ENCODE measurements at regions not wholly inside any gene's neighbourhood (a gene's known extent, or its start where the extent isn't known, plus 50 kb on each side); places are given as distances from the start of the nearest gene placed in this dataset.
"Not testable (repeated sequence)": the region's sequence is repeated elsewhere in the genome, so short reads cannot be mapped to it uniquely, and the experiment has no call there.

DNA sequence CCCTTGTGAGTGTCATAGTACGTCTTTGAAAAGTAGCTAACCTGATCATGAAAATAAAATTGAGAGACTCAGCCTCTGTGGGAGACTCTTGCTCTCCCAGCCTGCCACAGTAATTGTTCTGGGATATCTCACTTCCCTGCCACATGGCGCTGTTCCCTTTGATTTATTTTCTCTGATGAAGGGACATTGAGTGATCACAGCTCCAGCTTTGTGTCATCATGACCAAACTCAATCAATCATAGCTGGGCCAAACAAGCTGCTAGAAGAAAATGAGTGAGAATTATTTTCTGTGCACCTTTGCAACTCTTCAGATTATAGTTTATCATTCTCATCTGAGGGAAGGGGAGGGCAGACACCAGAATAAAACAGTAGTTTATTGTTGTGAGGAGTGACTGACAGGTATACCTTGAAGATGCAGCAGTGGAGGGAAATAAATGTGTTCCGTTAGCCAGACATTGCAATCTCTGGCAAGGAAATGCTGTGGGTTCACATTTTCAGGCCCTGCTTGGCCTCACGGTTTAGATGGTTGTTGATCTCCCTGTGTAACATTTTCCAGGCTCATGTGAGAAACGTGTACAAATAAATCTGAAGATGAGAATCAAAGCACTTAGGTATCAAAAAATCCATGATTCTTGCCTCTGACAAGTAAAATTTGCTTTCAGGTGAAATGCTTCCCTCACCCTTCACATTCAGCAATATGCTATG, 174.7 kb upstream of the FBXL17 start:
- H3K27ac ChIP-seq (ENCODE audit: low read depth, low read length), result no peak overlapping the region
- WGBS, 3 donors, result 43 to 78% (median 75%) methylated on average over 5 of the region's 5 CpGs

- 64 to 70% (median 68%) methylated on average over 10 of the region's 10 CpGs for WGBS, 3 donors
- H3K27ac ChIP-seq (ENCODE audit: low read depth, low read length), result no peak overlapping the region
Observed at GRCh38 chr5:108548684-108549596, 167.0 kb upstream of the FBXL17 start.

DNA sequence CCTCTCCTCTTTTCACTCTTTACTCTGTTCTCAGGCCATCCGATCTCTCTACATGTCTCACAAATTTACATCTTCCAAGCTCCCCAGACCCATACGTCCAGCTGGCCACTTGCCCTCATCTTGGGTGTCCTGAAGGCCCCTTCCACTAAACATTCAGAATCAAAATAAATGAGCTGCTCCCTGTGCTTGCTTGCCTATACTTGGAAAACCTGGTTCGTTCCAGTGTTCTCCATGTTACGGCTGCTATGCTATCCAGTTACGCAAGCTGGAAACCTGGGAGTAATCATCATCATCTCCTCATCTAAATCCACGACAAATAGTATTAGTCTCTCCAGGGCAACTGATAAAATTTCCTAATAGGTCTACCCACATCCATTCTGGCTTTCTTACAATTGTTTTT, 165.0 kb upstream of the FBXL17 start:
- 74 to 92% (median 78%) methylated on average over 6 of the region's 6 CpGs for WGBS, 3 donors

GRCh38 chr5:108545301-108545700, 163.4 kb upstream of the FBXL17 start:
- 0 to 43% (median 31%) methylated on average over 1 of the region's 1 CpG for WGBS, 3 donors
- no peak overlapping the region for H3K27ac ChIP-seq (ENCODE audit: low read depth, low read length)

More for the DNA sequence above, 165.0 kb upstream of the FBXL17 start:
- no peak overlapping the region for H3K27ac ChIP-seq (ENCODE audit: low read depth, low read length)

DNA sequence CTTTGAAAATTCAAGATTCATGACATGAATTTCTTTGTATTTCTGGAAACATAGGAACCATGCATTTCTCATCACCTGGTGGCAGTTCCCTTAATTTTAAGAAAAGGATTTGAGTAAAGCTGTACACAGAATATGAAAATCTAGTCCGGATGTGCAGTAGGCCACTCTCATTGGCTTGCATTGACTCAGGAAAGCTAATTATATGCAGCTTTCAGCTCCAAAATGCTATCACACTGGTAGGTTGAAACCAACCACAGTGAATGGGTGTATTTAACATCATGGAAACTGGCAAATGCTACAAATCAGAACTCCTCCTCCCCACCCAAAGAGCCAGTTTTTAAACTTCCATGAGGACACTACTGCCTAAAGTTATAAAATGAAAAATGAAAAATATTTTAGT, 161.6 kb upstream of the FBXL17 start:
- 77 to 90% (median 81%) methylated on average over 1 of the region's 1 CpG for WGBS, 3 donors

DNA sequence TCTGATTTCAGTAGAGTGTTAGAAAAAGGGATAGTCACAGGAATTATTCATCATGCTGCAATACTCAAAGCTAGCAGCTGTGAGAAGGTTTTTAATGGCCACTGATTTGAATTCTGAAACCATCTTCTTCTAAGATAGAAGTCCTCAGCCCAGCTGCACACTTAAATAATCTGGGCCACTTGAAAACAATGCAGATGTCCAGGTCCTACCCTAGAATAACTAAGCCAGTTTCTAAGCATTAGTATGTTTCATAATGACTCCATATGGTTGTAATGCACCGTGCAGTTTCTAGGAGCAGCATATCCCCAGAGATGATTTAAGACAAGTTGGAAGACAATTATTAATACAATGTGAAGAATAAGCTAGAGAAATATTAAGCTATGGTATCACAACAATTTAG, 159.9 kb upstream of the FBXL17 start:
- 49 to 88% (median 68%) methylated on average over 1 of the region's 1 CpG for WGBS, 3 donors
- no peak overlapping the region for H3K27ac ChIP-seq (ENCODE audit: low read depth, low read length)

More for the DNA sequence above, 161.6 kb upstream of the FBXL17 start:
- no peak overlapping the region for H3K27ac ChIP-seq (ENCODE audit: low read depth, low read length)

DNA sequence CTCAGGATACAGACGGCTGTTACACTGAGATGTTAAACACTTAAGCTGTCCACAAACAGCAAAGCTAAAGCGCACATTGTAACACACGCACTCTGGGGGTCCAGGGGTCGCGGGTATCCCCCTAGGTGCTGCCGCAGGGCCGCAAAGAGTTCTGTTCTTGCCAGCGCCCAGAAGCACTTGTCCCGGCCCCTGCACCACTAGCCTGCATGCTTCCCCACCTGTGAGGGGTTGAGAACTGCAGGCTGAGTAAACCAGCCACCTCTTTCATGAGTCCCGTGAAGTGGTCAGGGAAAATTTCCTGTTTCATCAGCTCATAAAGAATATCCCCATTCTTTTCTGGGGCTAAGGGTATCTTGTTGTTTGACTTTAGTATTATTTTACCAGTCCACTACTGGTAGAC, 154.4 kb upstream of the FBXL17 start:
- WGBS, 3 donors, result 78 to 93% (median 89%) methylated on average over 10 of the region's 10 CpGs
- no peak overlapping the region for H3K27ac ChIP-seq (ENCODE audit: low read depth, low read length)

- not testable (repeated sequence) for H3K27ac ChIP-seq (ENCODE audit: low read depth, low read length)
- 92 to 100% (median 94%) methylated on average over 1 of the region's 1 CpG for WGBS, 3 donors
Observed at GRCh38 chr5:108532129-108532445, 150.2 kb upstream of the FBXL17 start.

DNA sequence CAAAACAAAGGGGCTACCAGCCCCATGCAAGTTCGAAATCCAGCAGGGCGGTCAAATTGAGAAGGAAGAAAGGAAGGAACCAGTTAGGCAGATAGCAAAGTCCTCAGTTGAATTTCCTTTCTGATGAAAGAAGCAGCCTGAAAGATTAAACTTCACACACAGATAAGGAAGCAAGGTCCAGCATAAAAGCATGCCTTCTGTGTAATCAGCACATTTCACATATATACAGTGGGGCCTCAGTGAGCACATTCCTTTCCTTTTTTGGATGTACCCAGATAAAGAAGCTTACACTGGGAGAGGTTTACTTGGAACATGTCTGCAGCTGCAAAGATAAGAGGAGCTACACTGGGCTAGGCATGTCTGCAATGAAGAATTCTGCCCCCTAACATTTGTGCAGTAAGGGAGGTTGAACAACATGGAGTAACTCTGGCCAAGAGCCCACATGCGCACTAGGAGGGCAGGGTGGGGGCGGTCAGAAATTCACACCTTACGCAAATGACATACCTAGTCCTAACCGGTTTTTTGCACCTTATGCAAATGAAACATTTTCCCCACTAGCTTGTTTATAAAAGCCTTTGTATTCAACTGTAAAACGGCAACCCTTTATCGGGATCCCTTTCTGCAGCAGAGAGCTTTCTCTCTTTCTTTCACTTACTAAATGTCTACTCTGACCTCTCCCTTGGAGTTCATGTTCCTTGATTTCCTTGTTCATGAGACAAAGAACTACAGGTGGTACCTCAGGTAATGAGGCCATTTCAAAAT, 149.7 kb upstream of the FBXL17 start:
- no peak overlapping the region for H3K27ac ChIP-seq (ENCODE audit: low read depth, low read length)
- 70 to 79% (median 72%) methylated on average over 8 of the region's 8 CpGs for WGBS, 3 donors

- H3K27ac ChIP-seq (ENCODE audit: low read depth, low read length), result no peak overlapping the region
- WGBS, 3 donors, result 89 to 92% (median 92%) methylated on average over 5 of the region's 5 CpGs
Observed at GRCh38 chr5:108530706-108531105, 148.8 kb upstream of the FBXL17 start.

DNA sequence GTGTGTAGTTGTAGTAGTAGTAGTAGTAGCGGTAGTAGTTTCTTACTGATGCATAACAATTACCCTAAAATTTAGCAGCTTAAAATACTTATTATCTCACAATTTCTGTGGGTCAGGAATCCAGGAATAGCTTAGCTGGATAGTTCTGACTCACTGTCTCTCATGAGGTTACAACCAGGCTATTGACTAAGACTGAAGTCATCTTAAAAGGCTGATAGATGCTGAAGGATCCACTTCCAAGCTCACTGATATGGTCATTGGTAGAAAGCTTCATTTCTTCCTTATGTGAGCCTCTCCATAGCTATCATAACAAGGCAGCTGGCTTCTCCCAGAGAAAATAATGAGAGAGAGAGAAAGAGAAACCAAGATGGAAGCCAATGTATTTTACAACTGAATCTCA, 147.5 kb upstream of the FBXL17 start:
- H3K27ac ChIP-seq (ENCODE audit: low read depth, low read length), result no peak overlapping the region
- WGBS, 3 donors, result 0 to 55% (median 0%) methylated on average over 1 of the region's 1 CpG

- WGBS, 3 donors, result 38 to 54% (median 53%) methylated on average over 1 of the region's 1 CpG
- H3K27ac ChIP-seq (ENCODE audit: low read depth, low read length), result no peak overlapping the region
Observed at GRCh38 chr5:108528655-108529054, 146.8 kb upstream of the FBXL17 start.

GRCh38 chr5:108524564-108524963, 142.7 kb upstream of the FBXL17 start:
- H3K27ac ChIP-seq (ENCODE audit: low read depth, low read length), result no peak overlapping the region

DNA sequence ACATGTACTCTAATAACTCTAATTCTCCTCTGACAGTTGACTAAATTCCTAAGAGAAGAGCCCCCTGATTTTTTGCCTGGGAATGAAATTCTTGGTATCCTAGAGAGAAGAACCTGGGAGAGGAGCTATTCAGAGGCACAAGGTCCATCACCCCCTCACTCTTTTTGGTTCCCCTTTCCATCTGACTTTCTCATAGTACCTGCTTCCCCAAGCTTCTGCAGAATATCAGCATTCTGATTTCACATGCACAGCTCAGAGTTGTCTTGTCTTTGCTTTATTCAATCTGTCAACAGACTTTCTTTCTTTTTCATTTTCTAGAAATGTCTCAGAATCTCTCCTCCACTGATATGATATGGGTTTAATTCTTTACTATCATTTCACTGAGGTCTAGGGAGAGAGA, 141.5 kb upstream of the FBXL17 start:
- H3K27ac ChIP-seq (ENCODE audit: low read depth, low read length), result no peak overlapping the region

GRCh38 chr5:108521841-108522506, 140.1 kb upstream of the FBXL17 start:
- WGBS, 3 donors, result 38 to 45% (median 38%) methylated on average over 4 of the region's 4 CpGs
- no peak overlapping the region for H3K27ac ChIP-seq (ENCODE audit: low read depth, low read length)

DNA sequence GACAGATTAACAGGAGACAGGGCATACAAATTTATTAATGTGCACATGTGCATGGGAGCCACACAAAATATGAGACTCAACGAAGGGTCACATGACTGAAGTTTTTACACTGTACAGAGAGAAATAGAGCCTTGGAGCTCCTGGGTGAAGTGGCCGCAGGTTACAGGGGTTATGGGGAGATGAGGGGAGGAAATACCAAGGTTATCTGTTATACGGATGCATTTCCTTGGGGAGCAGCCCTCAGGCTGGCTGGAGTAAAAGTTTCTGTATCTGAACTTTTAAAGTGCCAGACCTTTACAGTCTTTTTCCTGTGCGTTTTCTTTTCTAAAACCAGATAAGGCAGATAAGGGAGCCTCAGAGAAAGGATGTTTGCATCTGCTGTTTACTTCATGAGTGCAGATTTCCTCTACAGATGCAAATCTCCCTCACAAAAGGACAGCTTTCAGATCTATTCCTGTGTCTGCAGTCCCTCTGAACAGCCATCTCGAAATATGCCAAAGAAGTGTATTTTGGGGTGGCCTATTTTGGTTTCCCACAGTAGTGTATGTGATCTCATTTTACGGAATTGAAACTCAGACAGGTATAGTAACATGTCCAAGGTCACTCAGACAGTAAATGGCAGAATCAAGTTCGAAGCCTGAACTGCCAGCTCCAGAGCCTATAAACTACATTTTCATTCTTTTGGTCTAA, 139.3 kb upstream of the FBXL17 start:
- 25 to 26% (median 25%) methylated on average over 7 of the region's 7 CpGs for WGBS, 3 donors
- no peak overlapping the region for H3K27ac ChIP-seq (ENCODE audit: low read depth, low read length)

- H3K27ac ChIP-seq (ENCODE audit: low read depth, low read length), result no peak overlapping the region
Observed at GRCh38 chr5:108516785-108517184, 134.9 kb upstream of the FBXL17 start.

DNA sequence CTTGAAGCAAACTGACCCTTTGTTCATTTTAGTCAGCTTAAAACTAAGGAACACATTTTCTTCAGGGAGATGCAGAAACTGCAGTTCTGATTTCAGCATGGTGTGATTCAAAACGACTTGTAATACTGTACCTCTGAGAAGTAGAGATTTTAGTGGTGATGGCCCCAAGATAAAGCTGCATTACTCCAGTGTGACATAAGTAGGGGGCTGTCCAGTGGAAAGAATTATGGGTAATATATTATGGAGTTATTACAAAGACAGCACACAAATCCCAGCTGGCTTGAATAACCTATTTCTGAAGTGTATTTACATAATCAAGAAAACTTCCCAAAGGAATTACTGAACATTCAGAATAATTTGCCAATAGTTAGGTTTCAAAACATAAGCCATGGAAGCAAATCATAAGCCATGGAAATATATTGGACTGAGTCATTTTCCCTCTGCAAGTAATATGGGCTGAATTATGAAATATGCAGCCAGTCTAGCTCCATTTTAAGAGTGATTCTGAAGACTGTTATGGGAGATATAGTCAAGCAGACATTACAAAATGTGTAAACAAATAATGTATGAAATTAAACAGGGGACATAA, 133.7 kb upstream of the FBXL17 start:
- H3K27ac ChIP-seq (ENCODE audit: low read depth, low read length), result no peak overlapping the region
- WGBS, 3 donors, result 32 to 40% (median 33%) methylated on average over 1 of the region's 1 CpG
